ENCODE measurements at regions not wholly inside any gene's neighbourhood (a gene's known extent, or its start where the extent isn't known, plus 50 kb on each side); places are given as distances from the start of the nearest gene placed in this dataset.

DNA sequence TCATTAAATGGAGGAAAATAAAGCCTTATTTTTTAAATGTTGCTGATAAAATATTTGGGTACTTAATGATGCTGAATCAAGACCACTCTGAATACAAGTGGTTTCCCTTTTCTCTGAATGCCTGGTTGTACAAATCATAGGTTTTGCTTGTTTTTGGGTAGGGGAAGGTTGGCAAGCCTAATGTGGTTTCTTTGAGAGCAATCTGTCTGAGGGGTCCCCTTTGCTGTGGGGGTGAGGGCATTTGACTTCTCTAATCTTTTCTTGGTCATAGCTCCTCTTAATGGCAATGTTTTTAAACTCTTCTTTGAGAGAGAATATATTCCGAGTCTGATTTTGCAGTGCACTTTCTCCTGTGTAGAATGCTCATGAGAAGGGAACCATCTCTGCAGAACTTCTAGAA, 99.2 kb downstream of the SOX4 start:
- no peak overlapping the region for H3K9ac ChIP-seq (ENCODE audit: extremely low read depth, insufficient read length, low read length)
- no peak overlapping the region for H3T11ph ChIP-seq (ENCODE audit: low read length)
- no peak overlapping the region for H3K14ac ChIP-seq (ENCODE audit: insufficient read depth, low read length)
- H2BK120ac ChIP-seq (ENCODE audit: low read depth, low read length, poor library complexity, severe bottlenecking): no peak overlapping the region
- no peak overlapping the region for H2BK12ac ChIP-seq (ENCODE audit: insufficient read length, low read depth, low read length)
- H3K18ac ChIP-seq (ENCODE audit: insufficient read length, low read depth, low read length): no peak overlapping the region
- peaks cover 63 to 64% of the 10 kb centered on the region in 2 experiments for H3K4me1 Mint-ChIP-seq
- H4K5ac ChIP-seq (ENCODE audit: insufficient read length, low read depth, low read length): no peak overlapping the region
- peaks cover 6% of the 10 kb centered on the region for H3K9me3 ChIP-seq (ENCODE audit: control insufficient read depth, low read depth, low read length)
- no peaks in the 10 kb centered on the region for H4K20me1 ChIP-seq (ENCODE audit: control insufficient read depth, insufficient read depth, insufficient read length)
- H4K91ac ChIP-seq (ENCODE audit: insufficient read length, low read depth, low read length): no peak overlapping the region
- H3K23me2 ChIP-seq (ENCODE audit: insufficient read length, low read depth, low read length, poor library complexity, severe bottlenecking): no peaks in the 10 kb centered on the region
- peaks cover 4% of the 10 kb centered on the region for H3K79me1 ChIP-seq (ENCODE audit: insufficient read depth, low read depth, low read length, poor library complexity, severe bottlenecking)
- H3K79me2 ChIP-seq (ENCODE audit: insufficient read depth, low read length): peaks cover 47% of the 10 kb centered on the region
- peak overlapping the region; percentile 42 for H3K27ac ChIP-seq (ENCODE audit: insufficient read length, low read depth, low read length)
- no peak overlapping the region for H2AK5ac ChIP-seq (ENCODE audit: insufficient read length, low read length)
- TF ChIP-seq CTCF (conservative IDR thresholded peaks at IDR 0.05): no peak
- peaks cover 8% of the 10 kb centered on the region; the same call in 1 of the 2 replicates for H3K4me1 ChIP-seq (ENCODE audit: insufficient read depth, low read length)
- no peak overlapping the region for H2AFZ ChIP-seq (ENCODE audit: low read length)
- no peak for DNase-seq
- H2BK20ac ChIP-seq (ENCODE audit: low read depth, low read length, poor library complexity, severe bottlenecking): no peak overlapping the region
- H3K56ac ChIP-seq (ENCODE audit: insufficient read length, low read depth, low read length): no peak overlapping the region
- H3K27me3 ChIP-seq (ENCODE audit: insufficient read depth, low read length): no peaks in the 10 kb centered on the region
- peak overlapping the region; percentile 16 to 49; a peak in 4 of 5 replicates for H3K4me3 Mint-ChIP-seq
- H3K4me2 ChIP-seq (ENCODE audit: insufficient read depth, insufficient read length, low read length): peak overlapping the region; percentile 5
- no peaks in the 10 kb centered on the region for H3K27me3 Mint-ChIP-seq (ENCODE audit: low read depth)
- peaks cover 7 to 10% of the 10 kb centered on the region in 2 experiments for H3K9me3 Mint-ChIP-seq
- no peak overlapping the region for H4K8ac ChIP-seq (replicated peaks; ENCODE audit: insufficient read length, low read depth, low read length)
- H2BK15ac ChIP-seq (ENCODE audit: low read depth, low read length): no peak overlapping the region
- no peak overlapping the region for H2BK5ac ChIP-seq (ENCODE audit: insufficient read length, low read length)
- H3K36me3 Mint-ChIP-seq (ENCODE audit: insufficient read depth in 1 of 3, low read depth in 3 of 3): peaks cover 29 to 39% (median 37%) of the 10 kb centered on the region in 3 experiments
- WGBS (ENCODE audit: extremely low coverage, insufficient read length, low lambda C conversion rate): no CpG with 5 or more reads among the region's 1 CpG
- H3K4ac ChIP-seq (ENCODE audit: low read depth, low read length): no peak overlapping the region
- no peak overlapping the region for H3K23ac ChIP-seq (ENCODE audit: insufficient read length, low read depth, low read length)
- peak overlapping the region; percentile 25 to 99 (median 89) for H3K27ac Mint-ChIP-seq
